ENCODE measurements at regions not wholly inside any gene's neighbourhood (a gene's known extent, or its start where the extent isn't known, plus 50 kb on each side); places are given as distances from the start of the nearest gene placed in this dataset.

- POLR2A ChIA-PET = no interaction called here
- Histone ChIP-seq H3K4me1 (ENCODE audit: control insufficient read depth, insufficient read depth, low read length) (no peaks in the 10 kb centered on the region), H3K4me3 (ENCODE audit: low read depth, low read length) (no peak overlapping the region), H3K27ac (ENCODE audit: extremely low read depth, low read depth, low read length) (no peak overlapping the region), H3K9me3 (ENCODE audit: control insufficient read depth, insufficient read depth, low read depth, low read length) (no peaks in the 10 kb centered on the region), H3K36me3 (ENCODE audit: control insufficient read depth in 2 of 2, insufficient read depth in 1 of 2, low read length in 2 of 2) (no peaks in the 10 kb centered on the region)
- TF ChIP-seq ZNF24 (tag by site-specific recombination; IDR thresholded peaks at IDR 0.05) = no peak
- no peak for TF ChIP-seq ZNF433 (tag by site-specific recombination; IDR thresholded peaks at IDR 0.05; ENCODE audit: low read depth)
- no peak for TF ChIP-seq SCRT2 (tag by site-specific recombination; IDR thresholded peaks at IDR 0.05)
- no peak for TF ChIP-seq HIC1 (tag by site-specific recombination; IDR thresholded peaks at IDR 0.05)
- TF ChIP-seq SP3 (tag by site-specific recombination; IDR thresholded peaks at IDR 0.05) = no peak
- TF ChIP-seq, protein P1, sequence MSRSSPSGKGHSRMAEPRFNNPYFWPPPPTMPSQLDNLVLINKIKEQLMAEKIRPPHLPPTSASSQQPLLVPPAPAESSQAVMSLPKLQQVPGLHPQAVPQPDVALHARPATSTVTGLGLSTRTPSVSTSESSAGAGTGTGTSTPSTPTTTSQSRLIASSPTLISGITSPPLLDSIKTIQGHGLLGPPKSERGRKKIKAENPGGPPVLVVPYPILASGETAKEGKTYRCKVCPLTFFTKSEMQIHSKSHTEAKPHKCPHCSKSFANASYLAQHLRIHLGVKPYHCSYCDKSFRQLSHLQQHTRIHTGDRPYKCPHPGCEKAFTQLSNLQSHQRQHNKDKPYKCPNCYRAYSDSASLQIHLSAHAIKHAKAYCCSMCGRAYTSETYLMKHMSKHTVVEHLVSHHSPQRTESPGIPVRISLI (tag by site-specific recombination; IDR thresholded peaks at IDR 0.05) = no peak
- CTCF ChIA-PET = interaction anchor here (0.6 kb wide), 1 partner anchor 460 kb away, joined by 3 read pairs; no protein-coding TSS in a partner anchor
Measured at GRCh38 chr2:234655706-234656105, 158.8 kb upstream of the ARL4C start.

DNA sequence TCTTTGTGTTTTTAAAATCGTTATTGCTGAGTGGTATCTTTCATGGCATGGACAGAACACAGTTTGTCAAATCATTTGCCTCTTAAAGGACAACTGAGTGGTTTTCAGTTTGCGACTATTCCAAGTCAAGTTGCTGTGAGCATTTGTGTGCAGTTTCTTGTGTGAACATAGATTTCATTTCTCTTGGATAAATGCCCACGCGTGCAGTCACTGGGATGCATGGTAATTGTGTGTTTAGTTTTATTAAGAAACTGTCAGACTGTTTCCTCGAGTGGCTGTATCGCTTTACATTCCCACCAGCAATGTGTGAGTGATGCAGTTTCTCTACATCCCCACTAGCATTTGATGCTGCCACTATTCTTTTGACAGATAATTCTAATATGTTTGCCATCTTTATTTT lies 154.0 kb upstream of the ARL4C start:
- Histone ChIP-seq H3K4me3 (ENCODE audit: low read depth, low read length) (no peak overlapping the region), H3K27ac (ENCODE audit: extremely low read depth, low read depth, low read length) (no peak overlapping the region), H3K4me1 (ENCODE audit: control insufficient read depth, insufficient read depth, low read length) (no peaks in the 10 kb centered on the region), H3K9me3 (ENCODE audit: control insufficient read depth, insufficient read depth, low read depth, low read length) (no peaks in the 10 kb centered on the region), H3K36me3 (ENCODE audit: control insufficient read depth in 2 of 2, insufficient read depth in 1 of 2, low read length in 2 of 2) (no peaks in the 10 kb centered on the region)
- ChIA-PET POLR2A (no interaction called here), CTCF (no interaction called here)
- TF ChIP-seq PATZ1 (tag by site-specific recombination; IDR thresholded peaks at IDR 0.05) = no peak
- no peak for TF ChIP-seq ZNF558 (tag by site-specific recombination; IDR thresholded peaks at IDR 0.05)
- TF ChIP-seq ZNF211 (tag by site-specific recombination; IDR thresholded peaks at IDR 0.05; ENCODE audit: low read depth) = no peak
- no peak for TF ChIP-seq ZNF639 (tag by site-specific recombination; IDR thresholded peaks at IDR 0.05)
- no peak for TF ChIP-seq ZFP37 (tag by site-specific recombination; IDR thresholded peaks at IDR 0.05)
- no peak for TF ChIP-seq OSR2 (tag by site-specific recombination; IDR thresholded peaks at IDR 0.05)
- no peak for TF ChIP-seq ZNF2 (tag by site-specific recombination; IDR thresholded peaks at IDR 0.05)
- TF ChIP-seq ZNF16 (tag by site-specific recombination; IDR thresholded peaks at IDR 0.05; ENCODE audit: low read depth) = no peak
- no peak for TF ChIP-seq HOXD13 (CRISPR knock-in tag; IDR thresholded peaks at IDR 0.05; ENCODE audit: borderline replicate concordance)
- no peak for TF ChIP-seq YY2 (tag by site-specific recombination; IDR thresholded peaks at IDR 0.05)
- TF ChIP-seq ZSCAN30 (tag by site-specific recombination; IDR thresholded peaks at IDR 0.05) = no peak
- TF ChIP-seq, protein P2, sequence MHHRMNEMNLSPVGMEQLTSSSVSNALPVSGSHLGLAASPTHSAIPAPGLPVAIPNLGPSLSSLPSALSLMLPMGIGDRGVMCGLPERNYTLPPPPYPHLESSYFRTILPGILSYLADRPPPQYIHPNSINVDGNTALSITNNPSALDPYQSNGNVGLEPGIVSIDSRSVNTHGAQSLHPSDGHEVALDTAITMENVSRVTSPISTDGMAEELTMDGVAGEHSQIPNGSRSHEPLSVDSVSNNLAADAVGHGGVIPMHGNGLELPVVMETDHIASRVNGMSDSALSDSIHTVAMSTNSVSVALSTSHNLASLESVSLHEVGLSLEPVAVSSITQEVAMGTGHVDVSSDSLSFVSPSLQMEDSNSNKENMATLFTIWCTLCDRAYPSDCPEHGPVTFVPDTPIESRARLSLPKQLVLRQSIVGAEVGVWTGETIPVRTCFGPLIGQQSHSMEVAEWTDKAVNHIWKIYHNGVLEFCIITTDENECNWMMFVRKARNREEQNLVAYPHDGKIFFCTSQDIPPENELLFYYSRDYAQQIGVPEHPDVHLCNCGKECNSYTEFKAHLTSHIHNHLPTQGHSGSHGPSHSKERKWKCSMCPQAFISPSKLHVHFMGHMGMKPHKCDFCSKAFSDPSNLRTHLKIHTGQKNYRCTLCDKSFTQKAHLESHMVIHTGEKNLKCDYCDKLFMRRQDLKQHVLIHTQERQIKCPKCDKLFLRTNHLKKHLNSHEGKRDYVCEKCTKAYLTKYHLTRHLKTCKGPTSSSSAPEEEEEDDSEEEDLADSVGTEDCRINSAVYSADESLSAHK (tag by site-specific recombination; IDR thresholded peaks at IDR 0.05) = no peak
- TF ChIP-seq, protein P3, sequence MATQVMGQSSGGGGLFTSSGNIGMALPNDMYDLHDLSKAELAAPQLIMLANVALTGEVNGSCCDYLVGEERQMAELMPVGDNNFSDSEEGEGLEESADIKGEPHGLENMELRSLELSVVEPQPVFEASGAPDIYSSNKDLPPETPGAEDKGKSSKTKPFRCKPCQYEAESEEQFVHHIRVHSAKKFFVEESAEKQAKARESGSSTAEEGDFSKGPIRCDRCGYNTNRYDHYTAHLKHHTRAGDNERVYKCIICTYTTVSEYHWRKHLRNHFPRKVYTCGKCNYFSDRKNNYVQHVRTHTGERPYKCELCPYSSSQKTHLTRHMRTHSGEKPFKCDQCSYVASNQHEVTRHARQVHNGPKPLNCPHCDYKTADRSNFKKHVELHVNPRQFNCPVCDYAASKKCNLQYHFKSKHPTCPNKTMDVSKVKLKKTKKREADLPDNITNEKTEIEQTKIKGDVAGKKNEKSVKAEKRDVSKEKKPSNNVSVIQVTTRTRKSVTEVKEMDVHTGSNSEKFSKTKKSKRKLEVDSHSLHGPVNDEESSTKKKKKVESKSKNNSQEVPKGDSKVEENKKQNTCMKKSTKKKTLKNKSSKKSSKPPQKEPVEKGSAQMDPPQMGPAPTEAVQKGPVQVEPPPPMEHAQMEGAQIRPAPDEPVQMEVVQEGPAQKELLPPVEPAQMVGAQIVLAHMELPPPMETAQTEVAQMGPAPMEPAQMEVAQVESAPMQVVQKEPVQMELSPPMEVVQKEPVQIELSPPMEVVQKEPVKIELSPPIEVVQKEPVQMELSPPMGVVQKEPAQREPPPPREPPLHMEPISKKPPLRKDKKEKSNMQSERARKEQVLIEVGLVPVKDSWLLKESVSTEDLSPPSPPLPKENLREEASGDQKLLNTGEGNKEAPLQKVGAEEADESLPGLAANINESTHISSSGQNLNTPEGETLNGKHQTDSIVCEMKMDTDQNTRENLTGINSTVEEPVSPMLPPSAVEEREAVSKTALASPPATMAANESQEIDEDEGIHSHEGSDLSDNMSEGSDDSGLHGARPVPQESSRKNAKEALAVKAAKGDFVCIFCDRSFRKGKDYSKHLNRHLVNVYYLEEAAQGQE (tag by site-specific recombination; IDR thresholded peaks at IDR 0.05) = no peak
- TF ChIP-seq ZNF624 (tag by site-specific recombination; IDR thresholded peaks at IDR 0.05) = no peak
- no peak for TF ChIP-seq ZNF157 (tag by site-specific recombination; IDR thresholded peaks at IDR 0.05)

All from HEK293 (cell line).